ENCODE measurements at regions not wholly inside any gene's neighbourhood (a gene's known extent, or its start where the extent isn't known, plus 50 kb on each side); places are given as distances from the start of the nearest gene placed in this dataset.

- no peak for ATAC-seq
Observed at GRCh38 chr10:88083597-88083989, 220.2 kb downstream of the PTEN start.

GRCh38 chr10:88086187-88086960 lies 222.9 kb downstream of the PTEN start:
- ATAC-seq = peak; percentile 53

DNA sequence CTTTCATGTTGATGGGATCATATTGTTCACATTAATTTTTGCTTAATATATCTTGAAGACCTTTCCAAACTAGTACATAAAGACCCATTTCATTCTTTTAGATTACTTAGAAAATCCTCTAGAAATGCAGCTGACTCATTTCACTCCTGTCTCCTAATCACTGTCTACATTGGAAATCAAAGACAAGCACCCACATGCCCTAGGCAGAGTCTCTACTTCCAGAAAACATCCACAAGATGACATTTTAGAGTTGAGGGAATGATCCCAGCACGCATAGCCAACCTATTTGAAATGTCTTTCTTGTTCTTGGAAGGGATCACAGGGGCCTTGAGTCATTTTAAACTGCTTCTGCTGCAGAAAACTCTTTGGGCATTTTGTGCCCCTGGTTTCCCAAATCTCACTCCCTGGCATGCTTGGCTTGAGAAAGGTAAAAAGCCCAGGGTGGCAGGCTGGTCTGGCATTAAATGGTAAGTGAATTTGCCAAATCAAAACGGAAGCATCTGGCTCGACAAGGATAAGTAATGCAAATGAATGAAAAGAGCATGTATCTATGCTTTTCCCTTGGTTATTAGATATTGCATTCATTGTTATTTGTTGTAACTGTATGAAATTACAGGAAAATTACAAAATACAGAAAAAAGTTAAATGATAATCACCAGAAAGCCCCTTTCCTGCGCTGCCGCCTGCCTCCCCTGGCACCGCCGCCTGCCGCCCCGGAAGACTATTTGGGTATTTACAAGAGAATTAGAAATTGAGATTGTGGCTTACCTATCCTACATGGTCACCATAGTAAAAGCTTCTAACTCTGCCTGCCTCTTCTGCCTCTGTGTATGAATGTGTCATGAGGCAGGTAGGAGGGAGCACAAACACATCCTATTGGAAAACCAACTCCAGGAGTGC lies 225.3 kb downstream of the PTEN start:
- ATAC-seq = peak; percentile 45

GRCh38 chr10:88089498-88089897 lies 226.1 kb downstream of the PTEN start:
- peak; percentile 60 for ATAC-seq

DNA sequence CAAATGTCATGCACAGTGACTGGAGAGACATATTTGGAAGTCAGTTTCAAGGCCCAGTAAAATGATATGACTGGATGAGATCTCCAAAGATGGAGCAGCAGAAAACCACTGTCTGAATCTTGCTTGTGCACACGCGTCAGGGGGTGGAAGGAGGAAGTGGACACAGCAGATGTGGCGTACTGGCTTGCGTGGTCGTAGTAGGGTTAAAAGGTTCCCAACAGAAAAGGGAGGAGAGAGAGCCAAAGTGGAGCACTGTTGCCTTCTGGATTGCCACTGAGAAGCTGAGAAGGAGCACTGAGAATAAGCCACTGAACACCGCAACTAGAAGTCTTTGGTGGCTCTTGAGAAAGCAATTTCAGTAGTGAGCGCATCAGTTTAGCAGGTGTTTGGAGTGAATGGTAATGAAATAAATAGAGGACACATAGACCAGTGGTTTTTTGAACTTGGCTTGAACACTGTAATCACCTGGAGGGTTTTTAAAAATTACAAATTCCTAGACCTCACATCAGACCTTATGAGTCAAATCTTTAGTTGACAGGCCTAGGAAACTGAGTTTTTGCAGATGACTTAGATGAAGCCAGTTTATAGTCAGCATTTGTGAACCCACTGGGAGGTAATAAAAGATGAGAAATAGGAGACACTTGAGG lies 227.3 kb downstream of the PTEN start:
- no peak for ATAC-seq

GRCh38 chr10:88091490-88092061 lies 228.2 kb downstream of the PTEN start:
- peak; percentile 90 for ATAC-seq

GRCh38 chr10:88092265-88092664 lies 228.8 kb downstream of the PTEN start:
- ATAC-seq = no peak

- no peak for ATAC-seq
Observed at GRCh38 chr10:88092973-88093372, 229.5 kb downstream of the PTEN start.

- ATAC-seq = no peak
Observed at GRCh38 chr10:88094795-88095194, 231.4 kb downstream of the PTEN start.

- ATAC-seq = peak; percentile 37
Observed at GRCh38 chr10:88095223-88095721, 231.8 kb downstream of the PTEN start.

DNA sequence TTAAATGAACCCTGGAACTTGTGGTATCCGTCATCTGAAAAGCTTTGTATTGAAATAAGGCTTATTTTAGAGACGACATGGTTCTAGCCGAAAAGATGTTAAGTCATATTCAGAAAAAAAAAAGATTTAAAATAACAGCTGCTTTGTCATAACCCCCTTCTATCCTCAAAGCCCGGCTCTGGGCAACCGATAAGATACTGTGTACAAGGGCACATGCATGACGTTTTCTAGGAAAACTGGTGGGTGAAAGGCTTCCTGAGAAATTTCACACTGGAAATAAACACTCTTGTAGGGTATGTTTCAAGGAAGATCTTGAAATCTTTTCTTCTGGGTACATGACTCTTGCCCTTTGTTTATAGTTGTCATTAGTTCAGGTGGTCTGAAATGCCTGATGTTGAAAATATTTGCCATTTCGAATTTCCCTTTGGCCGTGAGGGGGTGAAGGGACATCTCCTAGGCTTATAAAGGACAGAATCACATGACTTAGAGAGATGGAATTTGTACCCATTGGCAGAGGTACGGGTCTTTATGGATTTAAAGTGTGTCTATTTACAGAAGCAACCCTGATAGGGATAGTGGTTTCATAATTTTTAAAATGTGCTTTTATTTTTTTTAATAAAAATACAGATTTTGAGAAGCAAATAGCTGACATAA lies 232.5 kb downstream of the PTEN start:
- ATAC-seq = no peak

DNA sequence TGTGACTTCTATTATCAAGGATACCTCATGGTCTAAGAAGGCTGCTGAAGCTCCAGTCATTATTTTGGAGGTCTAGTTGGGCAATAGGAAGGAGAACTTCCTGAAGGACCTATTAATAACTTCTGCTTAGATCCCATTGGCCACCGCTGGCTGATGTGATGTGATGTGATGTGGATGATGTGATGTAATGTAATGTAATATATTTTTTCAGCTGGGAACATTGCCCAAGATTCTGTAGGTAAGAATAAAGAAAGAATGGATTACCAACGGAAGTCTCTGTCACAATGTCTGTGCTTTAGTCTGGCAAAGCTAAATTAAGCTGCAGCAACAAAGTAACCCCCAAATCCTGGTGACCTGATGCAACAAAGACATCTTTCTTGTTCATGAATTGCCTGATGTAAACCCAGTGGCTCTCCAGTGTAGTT lies 233.7 kb downstream of the PTEN start:
- no peak for ATAC-seq

- no peak for ATAC-seq
Observed at GRCh38 chr10:88097536-88097935, 234.1 kb downstream of the PTEN start.

DNA sequence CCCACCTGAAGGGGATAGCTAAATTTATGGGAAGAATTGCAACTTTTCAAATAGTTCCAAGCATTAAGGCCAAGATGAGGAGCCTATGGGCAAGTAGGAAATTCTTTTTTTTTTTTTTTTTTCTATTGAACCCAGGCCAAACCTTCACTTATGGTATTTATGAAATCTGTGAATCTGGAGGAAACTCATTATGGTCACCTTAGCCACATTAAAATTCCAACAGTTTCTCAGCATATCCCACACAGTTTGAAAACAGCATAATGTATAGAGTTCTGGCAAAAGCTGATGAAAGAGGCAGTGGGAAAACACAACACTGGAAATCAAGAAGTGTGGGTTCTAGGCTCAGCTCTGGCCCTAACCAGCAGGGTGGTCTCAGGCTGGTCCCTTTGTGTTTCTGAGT lies 236.9 kb downstream of the PTEN start:
- ATAC-seq = no peak

DNA sequence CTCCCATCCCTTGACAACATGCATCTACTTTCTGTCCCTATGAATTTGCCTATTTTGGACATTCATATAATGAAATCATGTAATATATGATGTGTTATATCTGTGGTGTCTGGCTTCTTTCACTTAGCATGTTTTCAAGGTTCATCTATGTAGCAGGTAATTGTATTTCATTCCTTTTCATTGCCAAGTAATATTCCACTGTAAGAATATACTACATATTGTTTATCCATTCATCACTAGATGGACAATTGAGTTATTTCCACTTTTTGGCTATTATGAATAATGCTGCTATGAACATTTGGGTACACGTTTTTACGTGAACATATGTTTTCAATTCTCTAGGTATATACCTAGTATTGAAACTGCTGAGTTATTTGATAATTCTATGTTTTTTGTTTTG lies 238.2 kb downstream of the PTEN start:
- ATAC-seq = no peak

GRCh38 chr10:88103576-88103975 lies 240.2 kb downstream of the PTEN start:
- no peak for ATAC-seq

DNA sequence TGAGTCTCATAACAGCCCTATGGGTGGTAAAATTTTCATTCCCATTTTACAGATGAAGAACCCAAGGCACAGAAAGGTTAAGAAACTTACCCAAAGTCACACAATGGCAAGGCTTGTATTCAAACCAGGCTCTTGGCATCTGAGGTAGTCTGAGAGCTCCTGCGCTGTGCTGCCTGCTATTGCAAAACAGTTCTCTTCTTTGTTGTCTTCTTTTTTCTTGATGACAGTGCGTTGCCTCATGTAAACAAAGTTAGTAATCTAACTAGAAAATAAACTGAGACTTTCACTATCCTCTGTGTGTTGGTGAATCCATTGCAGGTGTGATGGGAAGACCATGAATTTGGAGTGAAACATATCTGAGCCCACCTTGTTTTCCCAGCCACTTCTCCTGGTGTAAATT lies 240.8 kb downstream of the PTEN start:
- no peak for ATAC-seq

GRCh38 chr10:88106366-88106765 lies 242.9 kb downstream of the PTEN start:
- no peak for ATAC-seq

GRCh38 chr10:88107296-88108097 lies 244.1 kb downstream of the PTEN start:
- no peak for ATAC-seq

DNA sequence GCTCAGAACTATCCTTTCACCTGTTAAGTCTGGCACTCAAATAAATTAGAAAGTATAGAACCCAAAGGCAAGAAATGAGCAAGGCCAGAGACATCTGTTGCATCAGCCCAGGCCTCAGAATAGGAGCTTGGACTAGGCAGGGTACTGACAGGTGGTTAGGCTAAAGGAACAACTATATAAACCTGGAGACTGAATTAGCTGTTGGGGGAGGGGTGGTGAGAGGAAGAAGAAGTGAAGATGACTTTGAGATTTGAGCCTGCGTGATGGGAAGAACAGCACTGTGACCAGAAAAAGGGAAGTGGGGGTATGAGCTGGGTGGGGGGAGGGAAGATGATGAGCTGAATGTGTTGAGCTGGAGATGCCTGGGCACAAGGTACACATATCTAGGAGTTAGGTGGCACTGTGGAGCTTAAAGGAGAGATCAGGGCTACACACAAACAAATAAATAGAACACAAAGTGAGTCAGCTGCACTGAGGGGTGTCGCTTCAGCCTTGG lies 244.7 kb downstream of the PTEN start:
- ATAC-seq = peak; percentile 65

GRCh38 chr10:88110355-88110754 lies 246.9 kb downstream of the PTEN start:
- ATAC-seq = peak; percentile 73
